ENCODE measurements at regions not wholly inside any gene's neighbourhood (a gene's known extent, or its start where the extent isn't known, plus 50 kb on each side); places are given as distances from the start of the nearest gene placed in this dataset.

GRCh38 chr1:219438386-219438785 lies 174.5 kb downstream of the ZC3H11B start:
- TF ChIP-seq EZH2phosphoT487 (IDR thresholded peaks at IDR 0.05) (no peak), CTCF (IDR thresholded peaks at IDR 0.05) (no peak), EZH2 (IDR thresholded peaks at IDR 0.05) (no peak)

Data from neural progenitor cell (in vitro differentiated cells).